ENCODE measurements at regions not wholly inside any gene's neighbourhood (a gene's known extent, or its start where the extent isn't known, plus 50 kb on each side); places are given as distances from the start of the nearest gene placed in this dataset.
A peak's percentile ranks its signal among the peaks of the same experiment; 100 is the strongest.

GRCh38 chr14:89660166-89660565, 243.1 kb upstream of the FOXN3 start:
- peak; percentile 65 for DNase-seq (ENCODE audit: low spot score)

- no peak for DNase-seq (ENCODE audit: low spot score)
These were observed 242.1 kb upstream of the FOXN3 start for GRCh38 chr14:89658977-89659670.

GRCh38 chr14:89657014-89657413, 240.0 kb upstream of the FOXN3 start:
- no peak for DNase-seq (ENCODE audit: low spot score)

- DNase-seq (ENCODE audit: low spot score), result no peak
These were observed 238.0 kb upstream of the FOXN3 start for GRCh38 chr14:89654998-89655397.

- no peak for DNase-seq (ENCODE audit: low spot score)
These were observed 235.3 kb upstream of the FOXN3 start for GRCh38 chr14:89652352-89652751.

- no peak for DNase-seq (ENCODE audit: low spot score)
These were observed 234.8 kb upstream of the FOXN3 start for GRCh38 chr14:89651805-89652204.

- no peak for DNase-seq (ENCODE audit: low spot score)
These were observed 233.3 kb upstream of the FOXN3 start for GRCh38 chr14:89650077-89650978.

- DNase-seq (ENCODE audit: low spot score), result no peak
These were observed 232.5 kb upstream of the FOXN3 start for GRCh38 chr14:89649451-89650075.

- no peak for DNase-seq (ENCODE audit: low spot score)
These were observed 231.9 kb upstream of the FOXN3 start for GRCh38 chr14:89648924-89649323.

GRCh38 chr14:89648510-89648909, 231.5 kb upstream of the FOXN3 start:
- no peak for DNase-seq (ENCODE audit: low spot score)

- no peak for DNase-seq (ENCODE audit: low spot score)
These were observed 229.9 kb upstream of the FOXN3 start for GRCh38 chr14:89646971-89647370.

- DNase-seq (ENCODE audit: low spot score), result no peak
These were observed 227.6 kb upstream of the FOXN3 start for GRCh38 chr14:89644641-89645040.

GRCh38 chr14:89641495-89642175, 224.6 kb upstream of the FOXN3 start:
- DNase-seq (ENCODE audit: low spot score), result no peak

- no peak for DNase-seq (ENCODE audit: low spot score)
These were observed 223.1 kb upstream of the FOXN3 start for GRCh38 chr14:89640141-89640540.

- no peak for DNase-seq (ENCODE audit: low spot score)
These were observed 222.7 kb upstream of the FOXN3 start for GRCh38 chr14:89639687-89640086.

- no peak for DNase-seq (ENCODE audit: low spot score)
These were observed 221.9 kb upstream of the FOXN3 start for GRCh38 chr14:89638891-89639290.

- DNase-seq (ENCODE audit: low spot score), result no peak
These were observed 220.5 kb upstream of the FOXN3 start for GRCh38 chr14:89637581-89637980.

GRCh38 chr14:89635615-89636014, 218.6 kb upstream of the FOXN3 start:
- no peak for DNase-seq (ENCODE audit: low spot score)

GRCh38 chr14:89634037-89634436, 217.0 kb upstream of the FOXN3 start:
- no peak for DNase-seq (ENCODE audit: low spot score)

- DNase-seq (ENCODE audit: low spot score), result no peak
These were observed 213.2 kb upstream of the FOXN3 start for GRCh38 chr14:89630101-89630829.

- no peak for DNase-seq (ENCODE audit: low spot score)
These were observed 212.3 kb upstream of the FOXN3 start for GRCh38 chr14:89629383-89629782.

GRCh38 chr14:89628521-89628920, 211.5 kb upstream of the FOXN3 start:
- DNase-seq (ENCODE audit: low spot score), result no peak

Measured in AG08395 (cell line).